NT2/D1 (cell line): ENCODE measurements at regions not wholly inside any gene's neighbourhood (a gene's known extent, or its start where the extent isn't known, plus 50 kb on each side); places are given as distances from the start of the nearest gene placed in this dataset.

ENCODE experiments used
- SUZ12 ChIP-seq: IDR thresholded peaks from 2 replicates; pipeline ENCODE4 v1.6.1; 2011; ENCODE audit not compliant: insufficient read length, insufficient read depth; ENCODE audit errors: extremely low read depth
- YY1 ChIP-seq: IDR thresholded peaks from 2 replicates; pipeline ENCODE4 v1.6.1; 2011; ENCODE audit not compliant: insufficient read length, insufficient read depth
- ZNF274 ChIP-seq: IDR thresholded peaks from 2 replicates; pipeline ENCODE4 v1.6.1; 2011; ENCODE audit warnings: mild to moderate bottlenecking, low read depth, low read length

GRCh38 chr3:40899286-40899712 is 300.0 kb upstream of the CTNNB1 start:
- TF ChIP-seq SUZ12, result no peak
- no peak for TF ChIP-seq ZNF274
- TF ChIP-seq YY1, result no peak
